GM19468 (cell line): ENCODE measurements at regions not wholly inside any gene's neighbourhood (a gene's known extent, or its start where the extent isn't known, plus 50 kb on each side); places are given as distances from the start of the nearest gene placed in this dataset.
A peak's percentile ranks its signal among the peaks of the same experiment; 100 is the strongest.

Experiments
- ATAC-seq: cut with Tn5 transposase; IDR thresholded peaks from one replicate; pipeline ENCODE4 v1.9.1; 2021; ENCODE audit warnings: mild to moderate bottlenecking, moderate library complexity, moderate number of reproducible peaks; ENCODE audit not compliant: unreplicated experiment; ENCODE audit errors: extremely low read depth

- no peak for ATAC-seq
These were observed 97.9 kb upstream of the C3orf80 start for GRCh38 chr3:160127308-160127707.

- ATAC-seq = peak; percentile 25
These were observed 97.2 kb upstream of the C3orf80 start for GRCh38 chr3:160128056-160128455.

- ATAC-seq = peak; percentile 40
These were observed 95.7 kb upstream of the C3orf80 start for GRCh38 chr3:160129459-160130061.

- no peak for ATAC-seq
These were observed 95.2 kb upstream of the C3orf80 start for GRCh38 chr3:160130071-160130470.

- no peak for ATAC-seq
These were observed 94.3 kb upstream of the C3orf80 start for GRCh38 chr3:160130950-160131349.

- ATAC-seq = no peak
These were observed 93.0 kb upstream of the C3orf80 start for GRCh38 chr3:160132226-160132625.

- no peak for ATAC-seq
These were observed 91.5 kb upstream of the C3orf80 start for GRCh38 chr3:160133757-160134156.

GRCh38 chr3:160134454-160134853, 90.8 kb upstream of the C3orf80 start:
- no peak for ATAC-seq

GRCh38 chr3:160134964-160135363, 90.3 kb upstream of the C3orf80 start:
- ATAC-seq = no peak

- no peak for ATAC-seq
These were observed 89.4 kb upstream of the C3orf80 start for GRCh38 chr3:160135851-160136250.

- ATAC-seq = no peak
These were observed 88.8 kb upstream of the C3orf80 start for GRCh38 chr3:160136421-160136820.

- ATAC-seq = no peak
These were observed 85.9 kb upstream of the C3orf80 start for GRCh38 chr3:160139291-160139690.

- ATAC-seq = no peak
These were observed 84.5 kb upstream of the C3orf80 start for GRCh38 chr3:160140756-160141155.

GRCh38 chr3:160141485-160142185, 83.6 kb upstream of the C3orf80 start:
- ATAC-seq = no peak

- no peak for ATAC-seq
These were observed 81.7 kb upstream of the C3orf80 start for GRCh38 chr3:160143482-160143881.

GRCh38 chr3:160150066-160150465, 75.2 kb upstream of the C3orf80 start:
- no peak for ATAC-seq

- no peak for ATAC-seq
These were observed 74.7 kb upstream of the C3orf80 start for GRCh38 chr3:160150525-160150924.

GRCh38 chr3:160152638-160153037, 72.6 kb upstream of the C3orf80 start:
- no peak for ATAC-seq

GRCh38 chr3:160154033-160154432, 71.2 kb upstream of the C3orf80 start:
- no peak for ATAC-seq

GRCh38 chr3:160154596-160154995, 70.6 kb upstream of the C3orf80 start:
- no peak for ATAC-seq

- no peak for ATAC-seq
These were observed 67.9 kb upstream of the C3orf80 start for GRCh38 chr3:160157321-160157720.

- no peak for ATAC-seq
These were observed 65.9 kb upstream of the C3orf80 start for GRCh38 chr3:160159341-160159740.
